Caco-2 (cell line): ENCODE measurements at regions not wholly inside any gene's neighbourhood (a gene's known extent, or its start where the extent isn't known, plus 50 kb on each side); places are given as distances from the start of the nearest gene placed in this dataset.

Experiments used
- BruUV-seq: library from RNA; stranded (reverse); fragments of 400-500 nt; replicated peaks from 2 replicates; lab custom pipeline; 2021; lab: Mats Ljungman, UMichigan
- CTCF ChIA-PET: fragments of 300-600 bp; sonication (Branson Sonifier 250); formaldehyde crosslinking; loops from one replicate; lab custom pipeline; 2022; ENCODE audit warnings: antibody characterized with exemption; lab: Charles Lee
- POLR2A ChIA-PET: fragments of 300-600 bp; sonication (Branson Sonifier 250); formaldehyde crosslinking; loops from one replicate; lab custom pipeline; 2022; ENCODE audit warnings: antibody characterized with exemption; lab: Charles Lee
- DNase-seq, 2 experiments: peaks; one replicate each; pipeline versions ENCODE4 v3.0.0 to v3.0.0-alpha.2; 2020 to 2022
- H3K27me3 ChIP-seq: replicated peaks from 2 replicates; pipeline ENCODE4 v1.6.0; 2011; ENCODE audit warnings: low read length; ENCODE audit not compliant: control insufficient read depth, insufficient read depth
- H3K36me3 ChIP-seq: 2 replicates; pipeline ENCODE4 v1.5.1; 2011; ENCODE audit warnings: low read length; ENCODE audit not compliant: control insufficient read depth, insufficient read depth
- H3K4me1 ChIP-seq: fragments of 250-450 bp; sonication (Bioruptor Pico); 2 replicates; pipeline ENCODE4 v1.5.1; 2020; ENCODE audit warnings: mild to moderate bottlenecking
- H3K4me3 ChIP-seq: 2 replicates; pipeline ENCODE4 v1.5.1; 2011; ENCODE audit warnings: low read depth, mild to moderate bottlenecking, control low read depth, low read length
- H3K9me3 ChIP-seq: fragments of 250-450 bp; sonication (Bioruptor Pico); 2 replicates; pipeline ENCODE4 v1.5.1; 2020; ENCODE audit warnings: mild to moderate bottlenecking, moderate library complexity
- H3K27ac Mint-ChIP-seq: one replicate; pipeline ENCODE4 v1.8.0; 2022; ENCODE audit warnings: mixed read lengths; ENCODE audit not compliant: unreplicated experiment
- H3K27me3 Mint-ChIP-seq: one replicate; pipeline ENCODE4 v1.8.0; 2022; ENCODE audit warnings: mixed read lengths; ENCODE audit not compliant: insufficient read depth, unreplicated experiment
- H3K36me3 Mint-ChIP-seq: one replicate; pipeline ENCODE4 v1.8.0; 2022; ENCODE audit warnings: mild to moderate bottlenecking, mixed read lengths; ENCODE audit not compliant: insufficient read depth, unreplicated experiment
- H3K4me1 Mint-ChIP-seq: one replicate; pipeline ENCODE4 v1.8.0; 2022; ENCODE audit warnings: low read depth, mixed read lengths; ENCODE audit not compliant: unreplicated experiment
- H3K4me3 Mint-ChIP-seq: one replicate; pipeline ENCODE4 v1.8.0; 2022; ENCODE audit warnings: mild to moderate bottlenecking, moderate library complexity, mixed read lengths; ENCODE audit not compliant: unreplicated experiment
- H3K9me3 Mint-ChIP-seq: one replicate; pipeline ENCODE4 v1.8.0; 2022; ENCODE audit warnings: mixed read lengths; ENCODE audit not compliant: unreplicated experiment
- intact Hi-C: fragments of 100-400 bp; cut with micrococcal nuclease; formaldehyde crosslinking; loops from one replicate; pipeline ENCODE4 v1.10.0; 2022; ENCODE audit not compliant: unreplicated experiment
- TF ChIP-seq, protein P1 (sequence below), 2 experiments: fragments of 200-600 bp in 1 of 2; IDR thresholded peaks; 1 replicate in 1 of 2; 2 replicates in 1 of 2; pipeline versions ENCODE4 v1.5.1 to v1.8.0; 2011 to 2022; ENCODE audit warnings: antibody characterized with exemption in 1 of 2, control low read depth in 1 of 2, inconsistent platforms in 1 of 2, low read depth in 1 of 2, low read length in 1 of 2, mild to moderate bottlenecking in 1 of 2, moderate library complexity in 1 of 2; ENCODE audit not compliant: insufficient read depth in 1 of 2, severe bottlenecking in 1 of 2, unreplicated experiment in 1 of 2

DNA sequence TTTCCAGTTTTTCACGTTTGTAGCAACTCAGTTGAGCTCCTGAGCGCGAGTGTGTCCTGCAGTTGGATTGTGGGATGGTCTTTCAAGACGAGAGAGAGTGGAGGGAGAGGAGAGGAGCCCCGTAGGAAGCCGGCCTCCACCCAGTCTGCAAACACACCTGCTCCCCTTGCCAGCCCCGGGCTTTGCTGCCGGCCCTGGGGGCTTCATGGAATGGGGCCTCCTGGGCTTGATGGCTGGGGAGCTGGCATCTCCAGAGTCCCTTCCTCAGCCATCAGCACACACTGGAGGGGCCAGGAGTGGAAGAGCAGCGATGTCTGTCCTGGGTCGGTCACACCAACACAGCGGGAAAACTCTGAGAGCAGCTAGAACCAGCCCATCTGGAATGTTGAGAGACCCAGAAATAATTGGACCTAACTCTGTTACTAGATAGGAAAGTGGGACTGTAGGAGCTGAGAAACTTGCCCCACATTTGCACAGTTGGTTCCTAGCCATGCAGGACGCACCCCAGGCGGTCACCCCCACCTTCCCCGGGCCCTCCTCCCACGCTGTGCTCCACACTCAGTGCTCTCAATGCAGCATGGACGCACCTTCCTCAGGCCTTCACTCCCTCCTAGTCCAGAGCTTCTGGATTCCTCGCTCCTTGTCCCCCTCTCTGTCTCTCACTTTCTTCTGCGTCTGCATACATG lies 69.6 kb downstream of the PTGR3 start:
- Mint-ChIP-seq H3K4me1 (no peaks in the 10 kb centered on the region), H3K27ac (no peak overlapping the region), H3K4me3 (no peak overlapping the region), H3K9me3 (no peaks in the 10 kb centered on the region), H3K36me3 (no peaks in the 10 kb centered on the region), H3K27me3 (peaks cover 5% of the 10 kb centered on the region)
- intact Hi-C loops, result no loop called here
- Histone ChIP-seq H3K36me3 (no peaks in the 10 kb centered on the region), H3K27me3 (no peaks in the 10 kb centered on the region), H3K4me3 (no peak overlapping the region), H3K4me1 (no peaks in the 10 kb centered on the region), H3K9me3 (no peaks in the 10 kb centered on the region)
- DNase-seq, result no peak
- CTCF ChIA-PET, result no interaction called here
- BruUV-seq, result no TSS peak
- TF ChIP-seq, protein P1, sequence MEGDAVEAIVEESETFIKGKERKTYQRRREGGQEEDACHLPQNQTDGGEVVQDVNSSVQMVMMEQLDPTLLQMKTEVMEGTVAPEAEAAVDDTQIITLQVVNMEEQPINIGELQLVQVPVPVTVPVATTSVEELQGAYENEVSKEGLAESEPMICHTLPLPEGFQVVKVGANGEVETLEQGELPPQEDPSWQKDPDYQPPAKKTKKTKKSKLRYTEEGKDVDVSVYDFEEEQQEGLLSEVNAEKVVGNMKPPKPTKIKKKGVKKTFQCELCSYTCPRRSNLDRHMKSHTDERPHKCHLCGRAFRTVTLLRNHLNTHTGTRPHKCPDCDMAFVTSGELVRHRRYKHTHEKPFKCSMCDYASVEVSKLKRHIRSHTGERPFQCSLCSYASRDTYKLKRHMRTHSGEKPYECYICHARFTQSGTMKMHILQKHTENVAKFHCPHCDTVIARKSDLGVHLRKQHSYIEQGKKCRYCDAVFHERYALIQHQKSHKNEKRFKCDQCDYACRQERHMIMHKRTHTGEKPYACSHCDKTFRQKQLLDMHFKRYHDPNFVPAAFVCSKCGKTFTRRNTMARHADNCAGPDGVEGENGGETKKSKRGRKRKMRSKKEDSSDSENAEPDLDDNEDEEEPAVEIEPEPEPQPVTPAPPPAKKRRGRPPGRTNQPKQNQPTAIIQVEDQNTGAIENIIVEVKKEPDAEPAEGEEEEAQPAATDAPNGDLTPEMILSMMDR (IDR thresholded peaks at IDR 0.05; ENCODE audit: insufficient read depth in 1 of 2, low read depth in 1 of 2, low read length in 1 of 2, severe bottlenecking in 1 of 2, unreplicated experiment in 1 of 2), result no peak
- POLR2A ChIA-PET, result no interaction called here

DNA sequence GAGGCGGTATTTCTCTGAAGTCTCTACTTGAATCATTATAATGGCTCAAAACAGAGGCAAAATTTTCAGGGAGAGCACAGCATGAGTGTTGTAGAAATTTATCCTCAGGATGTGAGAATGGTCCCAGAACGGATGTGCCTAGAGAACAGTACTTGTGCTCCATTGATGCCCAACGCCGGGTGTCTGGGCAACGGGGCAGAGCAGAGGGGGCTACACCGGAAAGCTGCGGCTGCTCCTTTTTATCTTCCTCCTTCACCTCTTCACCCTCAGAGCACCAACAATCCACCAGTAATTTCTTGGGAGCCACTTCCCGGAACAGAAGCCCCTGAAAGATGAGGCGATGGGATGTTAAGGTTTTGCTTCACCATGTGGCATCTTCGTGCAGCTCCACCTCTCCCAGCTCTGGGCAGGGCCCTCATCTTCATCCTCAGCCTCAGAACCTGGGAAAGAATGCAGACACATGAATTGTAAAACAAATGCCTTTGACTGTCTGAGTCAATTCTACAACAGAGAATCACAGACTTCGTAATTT lies 71.5 kb downstream of the PTGR3 start:
- TF ChIP-seq, protein P1 (IDR thresholded peaks at IDR 0.05; ENCODE audit: insufficient read depth in 1 of 2, low read depth in 1 of 2, low read length in 1 of 2, severe bottlenecking in 1 of 2, unreplicated experiment in 1 of 2), result no peak
- Mint-ChIP-seq H3K36me3 (no peaks in the 10 kb centered on the region), H3K4me3 (no peak overlapping the region), H3K27me3 (peaks cover 5% of the 10 kb centered on the region), H3K9me3 (no peaks in the 10 kb centered on the region), H3K4me1 (no peaks in the 10 kb centered on the region), H3K27ac (no peak overlapping the region)
- CTCF ChIA-PET, result no interaction called here
- DNase-seq, result no peak
- H3K36me3 ChIP-seq, result no peaks in the 10 kb centered on the region
- intact Hi-C loops, result no loop called here
- POLR2A ChIA-PET, result no interaction called here
- no TSS peak for BruUV-seq
- no peaks in the 10 kb centered on the region for H3K9me3 ChIP-seq
- no peaks in the 10 kb centered on the region for H3K27me3 ChIP-seq
- H3K4me3 ChIP-seq, result no peak overlapping the region
- H3K4me1 ChIP-seq, result no peaks in the 10 kb centered on the region

DNA sequence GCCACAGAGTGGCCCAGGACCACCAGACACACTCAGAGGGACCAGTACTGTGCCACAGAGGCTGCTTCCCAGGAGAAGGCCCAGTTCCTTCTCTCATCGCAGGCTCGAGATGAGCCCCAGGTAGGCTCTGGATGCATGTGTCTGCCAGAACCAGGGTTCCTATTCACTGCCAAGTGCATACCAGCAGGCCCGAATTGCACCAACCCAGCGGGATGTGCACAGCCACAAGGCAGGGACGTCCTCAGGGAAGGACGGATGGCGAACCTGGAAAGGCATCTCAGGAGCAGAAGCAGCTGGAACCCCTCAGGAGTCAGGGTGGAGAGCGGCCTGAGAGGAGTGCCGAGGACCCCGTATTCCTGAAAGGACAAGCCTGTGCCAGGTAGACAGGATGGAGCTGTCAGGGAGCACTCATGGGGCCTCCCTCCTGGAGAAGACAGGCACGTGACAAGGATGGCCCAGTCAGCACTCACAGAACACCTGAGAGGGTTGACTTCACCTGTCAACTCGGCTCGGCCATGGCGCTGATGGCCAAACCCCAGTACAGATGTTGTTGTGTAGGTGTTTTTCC lies 73.7 kb downstream of the PTGR3 start:
- H3K4me1 ChIP-seq, result no peaks in the 10 kb centered on the region
- Mint-ChIP-seq H3K27me3 (peaks cover 5% of the 10 kb centered on the region), H3K9me3 (no peaks in the 10 kb centered on the region), H3K4me3 (no peak overlapping the region), H3K36me3 (no peaks in the 10 kb centered on the region), H3K27ac (no peak overlapping the region), H3K4me1 (no peaks in the 10 kb centered on the region)
- intact Hi-C loops, result no loop called here
- H3K4me3 ChIP-seq, result no peak overlapping the region
- no peaks in the 10 kb centered on the region for H3K36me3 ChIP-seq
- no peaks in the 10 kb centered on the region for H3K27me3 ChIP-seq
- BruUV-seq, result no TSS peak
- H3K9me3 ChIP-seq, result no peaks in the 10 kb centered on the region
- ChIA-PET CTCF (no interaction called here), POLR2A (no interaction called here)
- no peak for DNase-seq
- TF ChIP-seq, protein P1 (IDR thresholded peaks at IDR 0.05; ENCODE audit: insufficient read depth in 1 of 2, low read depth in 1 of 2, low read length in 1 of 2, severe bottlenecking in 1 of 2, unreplicated experiment in 1 of 2), result no peak
